ENCODE measurements at regions not wholly inside any gene's neighbourhood (a gene's known extent, or its start where the extent isn't known, plus 50 kb on each side); places are given as distances from the start of the nearest gene placed in this dataset.

GRCh38 chr1:87888446-87888845 lies 559.8 kb downstream of the LMO4 start:
- TF ChIP-seq, protein P1, sequence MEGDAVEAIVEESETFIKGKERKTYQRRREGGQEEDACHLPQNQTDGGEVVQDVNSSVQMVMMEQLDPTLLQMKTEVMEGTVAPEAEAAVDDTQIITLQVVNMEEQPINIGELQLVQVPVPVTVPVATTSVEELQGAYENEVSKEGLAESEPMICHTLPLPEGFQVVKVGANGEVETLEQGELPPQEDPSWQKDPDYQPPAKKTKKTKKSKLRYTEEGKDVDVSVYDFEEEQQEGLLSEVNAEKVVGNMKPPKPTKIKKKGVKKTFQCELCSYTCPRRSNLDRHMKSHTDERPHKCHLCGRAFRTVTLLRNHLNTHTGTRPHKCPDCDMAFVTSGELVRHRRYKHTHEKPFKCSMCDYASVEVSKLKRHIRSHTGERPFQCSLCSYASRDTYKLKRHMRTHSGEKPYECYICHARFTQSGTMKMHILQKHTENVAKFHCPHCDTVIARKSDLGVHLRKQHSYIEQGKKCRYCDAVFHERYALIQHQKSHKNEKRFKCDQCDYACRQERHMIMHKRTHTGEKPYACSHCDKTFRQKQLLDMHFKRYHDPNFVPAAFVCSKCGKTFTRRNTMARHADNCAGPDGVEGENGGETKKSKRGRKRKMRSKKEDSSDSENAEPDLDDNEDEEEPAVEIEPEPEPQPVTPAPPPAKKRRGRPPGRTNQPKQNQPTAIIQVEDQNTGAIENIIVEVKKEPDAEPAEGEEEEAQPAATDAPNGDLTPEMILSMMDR (IDR thresholded peaks at IDR 0.05): no peak
- TF ChIP-seq POLR2A (IDR thresholded peaks at IDR 0.05): no peak

Data from body of pancreas (tissue), 4 donors.